GM18951 (cell line): ENCODE measurements at regions not wholly inside any gene's neighbourhood (a gene's known extent, or its start where the extent isn't known, plus 50 kb on each side); places are given as distances from the start of the nearest gene placed in this dataset.
"Not testable (repeated sequence)": the region's sequence is repeated elsewhere in the genome, so short reads cannot be mapped to it uniquely, and the experiment has no call there.

Source experiments
- POLR2A ChIP-seq: IDR thresholded peaks from 4 replicates; pipeline ENCODE4 v1.6.1; 2011; ENCODE audit warnings: mild to moderate bottlenecking; ENCODE audit not compliant: insufficient read length, insufficient read depth; ENCODE audit errors: extremely low read depth
- in situ Hi-C: fragments of 300-500 bp; cut with MboI; formaldehyde crosslinking; loops from one replicate; pipeline ENCODE4 v1.12.0; 2022; ENCODE audit warnings: low sequenced_read_pairs, mixed read lengths, inconsistent platforms; ENCODE audit not compliant: unreplicated experiment

- TF ChIP-seq POLR2A: no peak
- in situ Hi-C loops: no loop called here
Observed at GRCh38 chr22:22753526-22754267, 109.3 kb downstream of the GGTLC2 start.

- in situ Hi-C loops: no loop called here
- TF ChIP-seq POLR2A: no peak
Observed at GRCh38 chr22:22754268-22754657, 109.8 kb downstream of the GGTLC2 start.

GRCh38 chr22:22754961-22755777 lies 110.8 kb downstream of the GGTLC2 start:
- in situ Hi-C loops: no loop called here

GRCh38 chr22:22755778-22756100 lies 111.3 kb downstream of the GGTLC2 start:
- in situ Hi-C loops: no loop called here
- TF ChIP-seq POLR2A: no peak

More at GRCh38 chr22:22754961-22755777, 110.8 kb downstream of the GGTLC2 start:
- TF ChIP-seq POLR2A: no peak

- in situ Hi-C loops: no loop called here
- no peak for TF ChIP-seq POLR2A
Observed at GRCh38 chr22:22756109-22756508, 111.7 kb downstream of the GGTLC2 start.

GRCh38 chr22:22756551-22757201 lies 112.3 kb downstream of the GGTLC2 start:
- in situ Hi-C loops: not testable (repeated sequence)

- in situ Hi-C loops: not testable (repeated sequence)
Observed at GRCh38 chr22:22758101-22758807, 113.8 kb downstream of the GGTLC2 start.

- no peak for TF ChIP-seq POLR2A
- in situ Hi-C loops: no loop called here
Observed at GRCh38 chr22:22759371-22759770, 115.0 kb downstream of the GGTLC2 start.

- TF ChIP-seq POLR2A: no peak
- in situ Hi-C loops: loop anchor here (10.0 kb wide), 1 partner anchor 365 kb away; no protein-coding TSS in a partner anchor
Observed at GRCh38 chr22:22759889-22760546, 115.6 kb downstream of the GGTLC2 start.

- in situ Hi-C loops: loop anchor here (10.0 kb wide), 1 partner anchor 363 kb away; no protein-coding TSS in a partner anchor
- TF ChIP-seq POLR2A: no peak
Observed at GRCh38 chr22:22761606-22761962, 117.2 kb downstream of the GGTLC2 start.

- no peak for TF ChIP-seq POLR2A
- in situ Hi-C loops: loop anchor here (10.0 kb wide), 1 partner anchor 363 kb away; no protein-coding TSS in a partner anchor
Observed at GRCh38 chr22:22761963-22762772, 117.8 kb downstream of the GGTLC2 start.

- TF ChIP-seq POLR2A: no peak
- in situ Hi-C loops: loop anchor here (10.0 kb wide), 1 partner anchor 361 kb away; no protein-coding TSS in a partner anchor
Observed at GRCh38 chr22:22763512-22763911, 119.1 kb downstream of the GGTLC2 start.

- in situ Hi-C loops: loop anchor here (10.0 kb wide), 1 partner anchor 361 kb away; no protein-coding TSS in a partner anchor
- TF ChIP-seq POLR2A: no peak
Observed at GRCh38 chr22:22764085-22764484, 119.7 kb downstream of the GGTLC2 start.
